Osteocyte (in vitro differentiated cells): ENCODE measurements at regions not wholly inside any gene's neighbourhood (a gene's known extent, or its start where the extent isn't known, plus 50 kb on each side); places are given as distances from the start of the nearest gene placed in this dataset.

ENCODE experiments used
- DNase-seq: peaks from one replicate; pipeline ENCODE4 v3.0.0; 2021; ENCODE audit warnings: mixed read lengths; ENCODE audit not compliant: unreplicated experiment; ENCODE audit errors: extremely low spot score
- H3K27ac Mint-ChIP-seq: one replicate; pipeline ENCODE4 v1.8.0; 2021; ENCODE audit warnings: mild to moderate bottlenecking, mixed read lengths; ENCODE audit not compliant: unreplicated experiment
- H3K27me3 Mint-ChIP-seq: one replicate; pipeline ENCODE4 v1.8.0; 2021; ENCODE audit warnings: mixed read lengths; ENCODE audit not compliant: unreplicated experiment
- H3K36me3 Mint-ChIP-seq: one replicate; pipeline ENCODE4 v1.8.0; 2021; ENCODE audit warnings: mixed read lengths; ENCODE audit not compliant: unreplicated experiment
- H3K4me1 Mint-ChIP-seq: one replicate; pipeline ENCODE4 v1.8.0; 2021; ENCODE audit warnings: mixed read lengths; ENCODE audit not compliant: unreplicated experiment
- H3K4me3 Mint-ChIP-seq: one replicate; pipeline ENCODE4 v1.8.0; 2021; ENCODE audit warnings: mild to moderate bottlenecking, moderate library complexity, mixed read lengths; ENCODE audit not compliant: unreplicated experiment
- H3K9me3 Mint-ChIP-seq: one replicate; pipeline ENCODE4 v1.8.0; 2021; ENCODE audit warnings: mixed read lengths; ENCODE audit not compliant: unreplicated experiment
- CTCF ChIP-seq: fragments of 200-600 bp; sonication (generic); IDR thresholded peaks from 2 replicates; pipeline ENCODE4 v1.5.0; 2021; ENCODE audit warnings: antibody characterized with exemption, mild to moderate bottlenecking, moderate library complexity

GRCh38 chr1:88275259-88275862 is 408.7 kb upstream of the PKN2 start:
- no peaks in the 10 kb centered on the region for H3K9me3 Mint-ChIP-seq
- TF ChIP-seq CTCF, result no peak
- peaks cover 5% of the 10 kb centered on the region for H3K27me3 Mint-ChIP-seq
- DNase-seq, result no peak
- H3K27ac Mint-ChIP-seq, result peak overlapping the region; percentile 74
- peaks cover 22% of the 10 kb centered on the region for H3K4me1 Mint-ChIP-seq
- H3K4me3 Mint-ChIP-seq, result no peak overlapping the region
- H3K36me3 Mint-ChIP-seq, result no peaks in the 10 kb centered on the region

GRCh38 chr1:88276163-88276562 is 407.9 kb upstream of the PKN2 start:
- TF ChIP-seq CTCF, result no peak
- Mint-ChIP-seq H3K27ac (peak overlapping the region; percentile 8), H3K36me3 (no peaks in the 10 kb centered on the region), H3K4me3 (peak overlapping the region; percentile 0), H3K9me3 (no peaks in the 10 kb centered on the region), H3K27me3 (no peaks in the 10 kb centered on the region), H3K4me1 (peaks cover 22% of the 10 kb centered on the region)
- no peak for DNase-seq

- no peak for DNase-seq
- no peak for TF ChIP-seq CTCF
- H3K27me3 Mint-ChIP-seq, result peaks cover 3% of the 10 kb centered on the region
- no peak overlapping the region for H3K4me3 Mint-ChIP-seq
- H3K4me1 Mint-ChIP-seq, result no peaks in the 10 kb centered on the region
- peaks cover 11% of the 10 kb centered on the region for H3K9me3 Mint-ChIP-seq
- no peaks in the 10 kb centered on the region for H3K36me3 Mint-ChIP-seq
- H3K27ac Mint-ChIP-seq, result no peak overlapping the region
These were observed 400.0 kb upstream of the PKN2 start for GRCh38 chr1:88284066-88284465.

- no peak for TF ChIP-seq CTCF
- no peak for DNase-seq
These were observed 399.3 kb upstream of the PKN2 start for GRCh38 chr1:88284666-88285366.

GRCh38 chr1:88286716-88287115 is 397.4 kb upstream of the PKN2 start:
- no peak for TF ChIP-seq CTCF

More at GRCh38 chr1:88284666-88285366, 399.3 kb upstream of the PKN2 start:
- no peak overlapping the region for H3K27ac Mint-ChIP-seq
- H3K4me3 Mint-ChIP-seq, result no peak overlapping the region
- peaks cover 11% of the 10 kb centered on the region for H3K9me3 Mint-ChIP-seq
- no peaks in the 10 kb centered on the region for H3K36me3 Mint-ChIP-seq
- H3K4me1 Mint-ChIP-seq, result no peaks in the 10 kb centered on the region
- H3K27me3 Mint-ChIP-seq, result peaks cover 11% of the 10 kb centered on the region

More at GRCh38 chr1:88286716-88287115, 397.4 kb upstream of the PKN2 start:
- H3K4me1 Mint-ChIP-seq, result no peaks in the 10 kb centered on the region
- H3K4me3 Mint-ChIP-seq, result no peak overlapping the region
- no peaks in the 10 kb centered on the region for H3K36me3 Mint-ChIP-seq
- no peak overlapping the region for H3K27ac Mint-ChIP-seq
- no peak for DNase-seq
- peaks cover 22% of the 10 kb centered on the region for H3K27me3 Mint-ChIP-seq
- H3K9me3 Mint-ChIP-seq, result peaks cover 11% of the 10 kb centered on the region
